HG03354 (cell line): ENCODE measurements at regions not wholly inside any gene's neighbourhood (a gene's known extent, or its start where the extent isn't known, plus 50 kb on each side); places are given as distances from the start of the nearest gene placed in this dataset.

Experiments used
- ATAC-seq: cut with Tn5 transposase; IDR thresholded peaks from one replicate; pipeline ENCODE4 v1.9.1; 2021; ENCODE audit warnings: mild to moderate bottlenecking; ENCODE audit not compliant: unreplicated experiment, poor library complexity, severe bottlenecking

DNA sequence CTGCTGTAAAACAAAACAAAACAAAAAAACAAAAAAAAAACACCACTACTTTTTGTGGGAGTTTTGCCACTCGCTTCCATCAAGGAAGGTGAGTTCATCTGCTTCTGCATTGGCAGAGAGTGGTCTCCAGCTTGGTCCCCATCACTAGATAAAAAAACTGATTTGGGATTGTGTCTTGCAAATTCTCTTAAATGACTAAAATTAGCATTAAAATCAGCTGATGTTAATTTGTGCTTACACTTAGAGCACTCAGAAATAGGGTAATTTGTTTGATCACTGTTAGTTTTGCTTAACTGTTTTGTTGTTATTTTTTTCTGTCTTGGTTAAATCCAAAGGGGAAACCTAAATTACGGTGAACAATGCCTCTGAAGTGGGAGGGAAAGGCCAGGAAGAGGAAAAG lies 1048.0 kb downstream of the LRFN5 start:
- no peak for ATAC-seq

DNA sequence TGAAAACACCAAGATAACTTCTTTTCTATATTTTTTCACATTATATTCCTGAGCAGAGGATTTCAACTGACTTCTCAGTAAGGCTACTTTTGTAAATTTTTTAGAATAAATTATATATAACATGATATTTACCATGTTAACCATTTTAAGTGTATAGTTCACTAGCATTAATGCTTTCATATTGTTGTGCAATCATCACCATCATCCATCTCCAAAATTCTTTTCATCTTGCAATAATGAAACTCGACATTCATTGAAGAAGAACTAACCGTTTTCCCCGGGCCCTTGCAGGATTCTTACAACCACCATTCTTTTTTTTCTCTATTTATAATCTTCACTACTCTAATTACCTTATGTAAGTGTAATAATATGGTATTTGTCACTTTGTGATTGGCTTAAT lies 1036.1 kb downstream of the LRFN5 start:
- no peak for ATAC-seq

DNA sequence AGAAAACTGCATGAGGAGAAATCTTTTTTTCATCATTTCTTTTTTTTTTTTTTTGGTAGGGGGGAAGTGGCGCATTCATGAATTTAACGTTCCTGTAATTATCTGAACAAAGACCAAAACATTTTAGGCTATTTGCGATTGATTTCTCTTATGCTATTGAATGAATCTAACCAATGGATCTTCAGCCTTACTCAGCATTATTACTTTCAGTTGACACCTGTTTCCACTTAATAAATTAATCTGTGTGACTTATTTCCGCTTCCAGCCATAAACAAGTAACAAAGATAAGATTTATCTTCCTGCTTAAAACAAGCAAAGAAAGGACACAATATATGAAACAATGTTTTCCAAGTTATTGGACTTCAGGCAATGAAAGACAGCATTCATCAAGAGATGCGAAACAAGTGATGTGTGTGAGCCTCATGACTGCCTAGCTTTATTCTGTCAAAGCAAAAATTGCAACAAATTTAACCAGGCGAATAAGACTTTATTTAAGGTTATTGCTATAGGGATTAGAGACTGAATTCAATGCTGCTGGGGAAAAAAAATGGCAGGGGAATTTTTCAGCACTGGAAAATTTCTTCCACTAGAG lies 1026.9 kb downstream of the LRFN5 start:
- ATAC-seq: no peak

DNA sequence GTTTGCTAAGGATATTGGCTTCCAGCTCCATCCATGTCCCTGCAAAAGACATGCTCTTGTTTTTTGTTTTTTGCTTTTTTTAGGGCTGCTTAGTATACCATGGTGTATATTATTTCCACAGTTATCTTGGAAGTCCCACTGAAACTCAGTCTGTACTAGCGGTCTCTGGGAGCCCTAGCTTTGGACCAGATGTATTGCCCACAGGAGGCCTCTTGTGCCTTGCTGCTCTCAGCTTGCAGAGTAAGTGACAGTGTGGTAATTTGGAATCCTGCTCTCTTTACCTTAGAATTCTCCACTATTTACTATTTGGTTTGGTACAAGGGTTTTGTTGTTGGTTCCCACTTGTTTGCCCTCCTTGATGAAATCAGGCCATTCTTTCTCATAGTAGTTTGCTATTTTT lies 1022.9 kb downstream of the LRFN5 start:
- no peak for ATAC-seq

DNA sequence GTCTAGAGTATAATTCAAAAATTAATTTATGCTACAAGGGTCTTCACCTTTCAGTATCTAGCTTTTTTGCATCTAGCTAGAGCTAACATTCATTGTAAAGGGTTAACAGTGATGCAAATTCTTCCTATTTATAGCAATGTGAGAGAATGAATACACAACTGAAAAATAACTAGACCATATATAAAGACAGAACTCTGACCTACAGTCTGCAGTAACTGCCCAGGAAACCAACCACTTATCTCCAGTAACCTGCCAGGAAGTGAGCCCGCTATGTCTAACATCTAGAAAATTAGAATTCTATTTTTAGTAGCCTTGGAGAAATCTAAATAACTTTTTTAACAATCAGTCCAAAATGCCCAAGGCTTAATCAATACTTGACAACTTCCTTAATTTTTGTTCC lies 1021.9 kb downstream of the LRFN5 start:
- no peak for ATAC-seq

DNA sequence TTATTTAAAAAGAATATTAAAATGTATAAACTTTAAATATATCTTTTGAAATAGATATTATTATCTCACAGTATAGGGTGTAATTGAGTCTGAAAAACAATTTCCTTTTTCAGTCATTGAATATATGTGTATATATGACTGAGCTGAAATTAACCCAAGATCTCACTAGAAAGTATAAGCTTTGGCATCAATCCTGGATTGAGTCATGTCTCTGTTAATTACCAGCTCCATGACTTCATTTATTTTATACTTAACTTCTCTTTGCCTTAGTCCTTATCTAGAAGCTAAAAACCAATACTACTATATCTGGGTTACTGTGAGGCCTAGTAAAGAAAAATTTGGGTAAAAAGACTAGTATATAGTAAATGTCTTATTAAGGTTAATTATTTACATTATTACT lies 1020.3 kb downstream of the LRFN5 start:
- no peak for ATAC-seq

DNA sequence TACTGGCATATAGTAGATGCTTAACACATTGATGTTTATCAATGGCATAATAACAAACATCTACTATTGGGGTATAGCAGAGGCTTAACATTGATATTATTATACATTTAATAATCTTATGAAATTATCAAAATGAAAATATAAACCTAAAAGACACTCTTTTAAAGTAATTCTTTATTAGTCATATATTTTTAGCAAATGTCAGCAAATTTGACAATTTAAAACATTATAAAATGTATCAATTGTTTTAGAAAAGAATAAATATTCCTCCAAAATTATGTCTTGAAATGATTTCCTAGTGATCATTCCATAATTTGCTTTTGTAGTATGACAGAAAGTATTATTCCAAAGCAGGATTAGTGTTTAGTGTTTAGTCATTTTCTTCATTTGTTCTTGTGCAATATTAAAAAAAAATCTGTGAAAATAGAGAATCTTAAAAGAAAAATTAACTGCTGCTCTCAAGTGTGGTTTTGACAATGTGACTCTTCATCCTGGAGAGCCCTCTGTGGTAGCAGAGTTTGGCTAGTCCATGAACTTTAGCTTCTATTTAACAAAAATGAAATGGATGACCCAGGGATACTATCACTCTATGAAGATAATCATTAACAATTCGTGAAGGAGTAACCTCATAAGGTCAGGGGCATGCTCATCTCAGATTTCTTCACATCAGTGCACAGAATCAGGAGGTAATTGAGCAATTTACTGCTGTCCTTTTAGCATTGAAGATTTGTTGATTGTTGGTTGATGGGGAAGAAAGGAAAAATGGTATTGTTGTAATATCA lies 1018.5 kb downstream of the LRFN5 start:
- ATAC-seq: no peak

DNA sequence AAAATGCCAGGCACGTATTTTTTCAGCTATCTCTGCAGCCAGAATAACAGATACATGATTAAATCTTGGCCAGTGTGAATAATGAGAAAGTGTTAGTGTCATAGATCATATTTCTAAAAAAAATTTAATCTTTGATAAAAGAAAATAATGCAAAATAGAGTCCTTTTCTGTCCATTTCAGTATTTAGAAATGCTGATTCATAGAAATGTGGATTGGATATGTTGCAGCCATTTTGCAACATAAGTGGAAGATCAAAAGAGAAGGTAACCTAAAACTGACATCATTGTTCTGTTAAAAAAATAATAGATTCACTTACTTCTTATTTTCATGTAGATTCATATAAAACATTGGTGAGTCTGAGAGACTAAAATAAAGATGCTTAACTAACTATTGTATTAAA lies 1010.3 kb downstream of the LRFN5 start:
- no peak for ATAC-seq

DNA sequence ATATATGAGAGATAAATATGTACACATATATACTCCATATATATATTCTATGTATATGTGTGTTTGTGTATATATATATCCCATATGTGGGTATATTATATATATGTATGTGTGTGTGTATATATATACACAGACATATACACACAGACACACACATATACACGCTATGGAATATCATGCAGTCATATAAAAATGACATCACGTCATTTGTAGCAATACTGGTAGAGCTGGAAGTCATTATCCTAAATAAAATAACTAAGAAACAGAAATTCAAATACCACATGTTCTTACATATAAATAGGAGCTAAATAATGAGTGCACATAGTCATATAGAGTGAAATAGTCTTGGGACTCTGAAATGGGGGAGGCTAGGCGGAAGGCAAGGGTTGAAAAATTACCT lies 1000.2 kb downstream of the LRFN5 start:
- no peak for ATAC-seq

DNA sequence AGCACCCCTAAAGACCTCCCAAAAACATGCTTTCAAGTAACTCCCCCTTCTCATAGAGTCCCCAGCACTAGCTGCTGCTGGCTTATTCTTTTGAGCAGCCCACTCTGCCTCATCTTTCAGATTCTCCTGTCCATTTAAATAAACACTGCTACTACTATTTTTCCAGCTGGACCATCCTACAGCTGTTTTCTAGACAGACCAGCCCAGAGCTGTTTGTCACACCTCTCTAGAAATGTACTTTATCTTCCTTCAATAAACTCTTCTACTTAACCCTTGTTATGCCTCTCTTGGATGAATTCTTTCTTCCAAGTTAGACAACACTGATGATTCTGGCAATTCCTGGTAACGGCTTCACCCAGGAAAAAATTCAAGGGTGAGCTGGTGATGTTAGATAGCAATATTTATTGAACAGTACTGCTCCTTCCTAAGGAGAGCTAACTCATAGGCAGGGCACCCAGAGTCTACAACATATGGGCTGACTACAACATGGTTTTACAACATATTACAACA lies 995.7 kb downstream of the LRFN5 start:
- ATAC-seq: no peak

DNA sequence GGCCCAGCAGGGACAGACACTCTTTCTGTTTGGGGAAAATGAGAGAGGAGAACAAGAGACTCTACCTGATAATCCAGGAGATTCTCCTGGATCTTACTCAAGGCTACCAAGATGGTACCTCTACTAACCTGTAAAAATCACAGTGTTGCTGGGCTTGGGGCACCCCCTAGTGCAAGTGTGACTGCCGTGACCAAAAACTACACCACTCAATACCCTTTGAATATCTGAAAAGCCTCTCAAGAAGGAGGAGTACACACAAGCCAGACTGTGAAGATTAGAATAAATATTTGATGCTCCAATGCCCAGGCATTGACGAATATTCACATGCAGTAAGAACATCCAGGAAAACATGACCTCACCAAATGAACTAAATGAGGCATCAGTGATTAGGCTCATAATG lies 965.4 kb downstream of the LRFN5 start:
- ATAC-seq: no peak

DNA sequence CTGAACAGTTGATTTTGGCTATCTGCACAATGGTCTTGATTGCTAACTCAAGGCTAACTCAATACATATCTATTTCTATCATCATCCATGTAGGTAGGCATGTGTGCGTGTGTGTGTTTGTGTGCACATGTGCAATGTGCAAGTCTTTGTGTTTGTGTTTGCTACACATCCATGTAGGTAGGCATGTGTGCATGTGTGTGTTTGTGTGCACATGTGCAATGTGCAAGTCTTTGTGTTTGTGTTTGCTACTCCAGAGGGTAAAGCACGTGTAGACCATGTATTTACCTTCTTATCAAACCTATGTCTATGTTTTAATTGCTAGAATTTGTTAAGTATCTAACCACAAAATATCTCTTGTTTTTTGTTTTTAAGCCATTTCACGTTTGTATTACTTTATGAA lies 962.6 kb downstream of the LRFN5 start:
- ATAC-seq: no peak

DNA sequence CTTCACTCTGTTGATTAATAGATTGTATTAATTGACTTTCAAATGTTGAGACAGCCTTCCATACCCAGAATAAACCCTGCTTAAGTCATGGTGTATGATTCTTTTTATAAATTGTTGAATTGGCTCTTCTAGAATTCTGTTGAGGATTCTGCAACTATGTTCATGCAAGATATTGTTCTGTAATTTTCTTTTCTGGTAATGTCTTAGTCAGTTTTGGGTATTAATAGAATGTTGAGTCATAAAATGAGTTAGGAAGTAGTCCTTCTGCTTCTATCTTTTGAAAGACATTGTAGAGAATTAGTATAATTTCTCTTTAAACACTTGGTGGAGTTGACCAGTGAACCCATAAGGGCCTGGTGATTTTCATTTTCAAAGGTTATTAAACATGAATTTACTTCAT lies 958.9 kb downstream of the LRFN5 start:
- no peak for ATAC-seq

DNA sequence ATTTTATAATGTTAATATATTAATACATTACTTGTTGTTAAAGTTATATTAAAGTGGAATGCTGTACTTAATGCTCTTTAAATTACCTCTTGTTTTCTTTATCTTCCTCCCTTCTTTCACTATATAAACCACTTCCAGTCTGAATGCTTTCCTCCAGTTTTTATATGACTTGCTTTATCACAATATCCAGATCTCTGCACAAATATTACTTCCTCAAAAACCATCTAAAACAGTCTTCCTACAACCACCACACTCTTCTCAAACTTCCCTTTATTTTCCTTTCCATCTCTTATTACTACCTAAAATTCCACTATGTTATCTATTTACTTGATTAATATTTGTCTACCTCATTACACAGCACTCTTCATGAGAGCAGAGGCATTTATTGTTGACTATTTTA lies 956.6 kb downstream of the LRFN5 start:
- ATAC-seq: no peak

DNA sequence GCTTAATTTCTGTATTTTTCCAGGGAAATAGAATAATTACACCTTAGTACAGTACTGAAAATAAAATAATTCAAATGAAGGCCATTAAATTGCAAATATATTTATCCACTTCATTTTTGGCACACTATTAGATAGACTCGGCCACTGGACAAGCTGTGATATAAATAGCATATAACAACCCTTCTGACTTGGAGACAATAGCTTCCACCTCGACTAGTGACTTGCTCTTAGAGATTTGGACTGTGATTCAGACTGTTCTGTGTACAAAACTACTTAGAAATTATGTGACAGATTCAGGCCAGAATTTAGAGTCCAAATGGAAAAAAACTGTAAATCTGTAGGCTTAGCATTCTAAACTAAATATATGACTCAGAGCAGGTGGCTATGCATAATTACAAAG lies 949.9 kb downstream of the LRFN5 start:
- ATAC-seq: no peak

DNA sequence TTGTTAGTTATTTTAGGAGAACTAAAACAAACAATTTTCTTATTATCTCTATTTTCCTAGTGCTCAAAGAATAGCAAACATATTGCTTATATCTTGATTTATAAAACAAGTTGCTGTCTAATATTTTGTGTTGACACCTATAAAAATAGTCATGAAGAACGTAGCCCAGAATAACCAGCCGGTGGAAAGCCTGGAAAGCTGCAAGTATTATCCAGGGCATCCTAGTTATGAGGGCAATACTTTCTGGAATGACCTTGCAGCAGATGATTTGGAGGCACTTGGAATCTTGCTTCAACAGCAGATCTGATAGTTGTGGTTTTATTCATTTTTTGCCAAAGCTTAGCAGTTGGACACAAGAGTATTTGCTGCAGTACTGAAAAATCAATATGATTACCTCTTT lies 948.7 kb downstream of the LRFN5 start:
- no peak for ATAC-seq

DNA sequence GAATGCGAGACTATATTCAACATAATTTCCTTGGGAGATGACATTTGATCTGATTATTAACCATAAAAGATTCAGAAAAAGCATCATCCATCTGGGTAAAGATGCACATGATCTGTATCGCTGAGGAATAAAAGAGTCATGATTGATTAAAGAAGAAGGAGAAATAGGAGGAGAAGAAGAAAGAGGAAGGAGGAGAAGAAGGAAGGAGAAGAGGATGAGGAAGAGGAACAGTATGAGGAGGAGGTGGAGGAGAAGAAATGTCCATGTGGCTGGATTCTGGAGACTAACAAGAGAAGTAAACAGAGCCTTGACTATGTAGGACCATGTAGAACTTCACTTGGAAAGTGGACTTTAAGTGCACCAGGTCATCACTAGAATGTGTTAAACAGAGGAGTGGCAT lies 947.4 kb downstream of the LRFN5 start:
- ATAC-seq: no peak

DNA sequence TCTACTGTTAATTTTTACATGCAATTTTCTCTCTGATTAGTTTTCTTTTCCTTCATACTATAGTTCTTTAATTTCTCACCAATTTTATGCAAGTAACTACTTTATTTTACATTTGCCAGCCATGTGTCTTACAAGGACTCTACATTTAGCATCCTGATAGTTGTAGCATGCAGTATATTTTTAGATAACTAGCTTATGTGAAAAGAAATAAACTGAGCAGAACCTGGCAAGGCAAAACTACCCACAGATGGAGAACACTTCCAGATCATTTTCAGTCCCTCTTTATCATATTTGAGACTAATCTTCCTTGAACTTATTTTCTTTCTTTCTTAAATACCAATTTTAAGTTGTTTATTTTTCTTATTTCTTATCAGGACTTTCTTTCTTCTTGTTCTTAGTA lies 943.6 kb downstream of the LRFN5 start:
- ATAC-seq: no peak

DNA sequence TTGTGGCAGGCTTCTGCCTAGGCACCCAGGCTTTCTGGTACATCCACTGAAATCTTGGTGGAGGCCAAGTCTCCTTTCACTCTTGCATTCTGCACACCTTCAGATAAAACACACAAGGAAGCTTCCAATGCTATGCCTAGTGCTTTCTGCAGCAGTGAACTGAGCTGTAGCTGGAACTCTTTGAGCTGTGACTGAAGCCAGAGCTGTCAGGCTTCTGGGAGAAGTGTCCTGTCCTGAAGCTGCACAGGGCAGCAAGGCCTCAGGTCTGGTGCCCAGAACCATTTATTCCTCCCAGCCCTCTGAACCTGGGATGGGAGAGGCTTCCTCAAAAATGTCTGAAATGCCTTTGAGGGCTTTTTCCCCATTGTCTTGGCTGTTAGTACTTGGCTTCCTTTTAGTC lies 941.7 kb downstream of the LRFN5 start:
- no peak for ATAC-seq

DNA sequence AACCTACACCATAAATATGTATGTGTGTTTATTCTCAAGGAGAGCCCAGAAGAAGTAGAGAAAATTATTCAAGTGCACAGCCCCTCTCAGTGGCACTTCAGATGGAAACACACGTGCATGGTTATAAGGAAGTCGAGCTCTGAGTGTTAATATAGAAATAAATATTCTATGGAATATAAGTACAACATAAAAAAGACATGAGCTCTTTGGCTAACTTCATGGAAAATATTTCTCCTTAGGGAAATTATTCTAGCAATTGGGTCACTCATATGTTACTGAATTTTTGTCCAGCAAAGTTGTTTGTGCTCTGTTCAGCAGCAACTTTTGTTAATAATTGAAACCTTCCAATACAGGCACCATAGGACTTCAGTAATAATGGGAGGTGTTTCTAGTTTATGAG lies 939.0 kb downstream of the LRFN5 start:
- no peak for ATAC-seq

DNA sequence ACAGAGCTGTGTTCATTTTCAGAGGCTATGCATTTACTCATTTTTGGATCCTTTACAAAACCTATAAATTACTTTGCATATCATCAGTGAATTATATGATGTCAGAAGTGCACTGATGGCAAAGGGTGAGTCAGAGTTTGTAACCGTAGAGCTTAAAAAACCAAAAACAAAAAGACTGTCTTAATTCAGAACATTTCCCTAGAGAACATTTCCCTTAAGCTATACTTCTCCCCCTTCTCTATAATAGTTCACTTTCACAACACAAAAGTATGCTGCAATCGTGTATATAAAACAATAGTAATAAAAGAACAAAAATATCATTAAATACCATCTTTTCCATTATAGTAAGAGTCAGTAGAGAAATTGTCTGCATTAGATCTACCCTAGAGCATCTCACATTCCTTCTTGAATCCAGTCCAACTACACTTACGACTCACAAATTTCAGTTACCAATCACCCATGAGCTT lies 934.9 kb downstream of the LRFN5 start:
- no peak for ATAC-seq
